ENCODE measurements at regions not wholly inside any gene's neighbourhood (a gene's known extent, or its start where the extent isn't known, plus 50 kb on each side); places are given as distances from the start of the nearest gene placed in this dataset.

DNA sequence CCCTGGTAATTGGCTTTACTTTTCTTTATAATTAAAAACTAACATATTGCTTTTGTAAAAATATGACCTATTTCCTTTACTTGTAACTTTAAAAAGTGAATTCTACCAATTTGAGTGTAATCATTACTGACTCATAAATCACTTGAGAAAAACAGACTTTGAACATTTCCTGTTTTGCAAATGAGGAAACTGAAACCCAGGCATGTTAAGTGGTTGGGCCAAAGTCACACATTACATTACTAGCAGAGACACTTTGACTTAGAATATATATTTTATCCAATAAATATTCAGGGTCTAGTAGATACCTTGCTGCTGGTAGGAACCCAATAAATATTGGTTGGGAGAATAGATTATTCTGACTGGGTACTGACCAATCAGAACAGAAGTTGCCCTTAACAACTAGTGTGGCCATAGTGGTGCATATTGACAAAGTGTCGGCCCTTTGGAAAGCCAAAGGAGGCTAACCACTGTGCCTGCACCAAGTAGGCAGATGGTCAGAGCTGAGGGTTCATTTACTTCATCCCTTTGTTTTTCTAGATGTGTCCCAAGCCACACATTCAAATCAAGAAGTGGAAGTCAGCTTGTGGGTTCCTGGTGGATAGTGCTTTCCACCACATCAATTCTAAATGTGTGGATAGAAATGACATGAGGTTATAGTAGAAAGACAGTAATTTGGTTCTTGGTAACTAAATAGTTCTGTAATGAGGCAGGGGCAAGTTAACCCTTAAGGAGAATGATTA, 365.1 kb upstream of the RIOK2 start (continued):
- TF ChIP-seq, protein P1, sequence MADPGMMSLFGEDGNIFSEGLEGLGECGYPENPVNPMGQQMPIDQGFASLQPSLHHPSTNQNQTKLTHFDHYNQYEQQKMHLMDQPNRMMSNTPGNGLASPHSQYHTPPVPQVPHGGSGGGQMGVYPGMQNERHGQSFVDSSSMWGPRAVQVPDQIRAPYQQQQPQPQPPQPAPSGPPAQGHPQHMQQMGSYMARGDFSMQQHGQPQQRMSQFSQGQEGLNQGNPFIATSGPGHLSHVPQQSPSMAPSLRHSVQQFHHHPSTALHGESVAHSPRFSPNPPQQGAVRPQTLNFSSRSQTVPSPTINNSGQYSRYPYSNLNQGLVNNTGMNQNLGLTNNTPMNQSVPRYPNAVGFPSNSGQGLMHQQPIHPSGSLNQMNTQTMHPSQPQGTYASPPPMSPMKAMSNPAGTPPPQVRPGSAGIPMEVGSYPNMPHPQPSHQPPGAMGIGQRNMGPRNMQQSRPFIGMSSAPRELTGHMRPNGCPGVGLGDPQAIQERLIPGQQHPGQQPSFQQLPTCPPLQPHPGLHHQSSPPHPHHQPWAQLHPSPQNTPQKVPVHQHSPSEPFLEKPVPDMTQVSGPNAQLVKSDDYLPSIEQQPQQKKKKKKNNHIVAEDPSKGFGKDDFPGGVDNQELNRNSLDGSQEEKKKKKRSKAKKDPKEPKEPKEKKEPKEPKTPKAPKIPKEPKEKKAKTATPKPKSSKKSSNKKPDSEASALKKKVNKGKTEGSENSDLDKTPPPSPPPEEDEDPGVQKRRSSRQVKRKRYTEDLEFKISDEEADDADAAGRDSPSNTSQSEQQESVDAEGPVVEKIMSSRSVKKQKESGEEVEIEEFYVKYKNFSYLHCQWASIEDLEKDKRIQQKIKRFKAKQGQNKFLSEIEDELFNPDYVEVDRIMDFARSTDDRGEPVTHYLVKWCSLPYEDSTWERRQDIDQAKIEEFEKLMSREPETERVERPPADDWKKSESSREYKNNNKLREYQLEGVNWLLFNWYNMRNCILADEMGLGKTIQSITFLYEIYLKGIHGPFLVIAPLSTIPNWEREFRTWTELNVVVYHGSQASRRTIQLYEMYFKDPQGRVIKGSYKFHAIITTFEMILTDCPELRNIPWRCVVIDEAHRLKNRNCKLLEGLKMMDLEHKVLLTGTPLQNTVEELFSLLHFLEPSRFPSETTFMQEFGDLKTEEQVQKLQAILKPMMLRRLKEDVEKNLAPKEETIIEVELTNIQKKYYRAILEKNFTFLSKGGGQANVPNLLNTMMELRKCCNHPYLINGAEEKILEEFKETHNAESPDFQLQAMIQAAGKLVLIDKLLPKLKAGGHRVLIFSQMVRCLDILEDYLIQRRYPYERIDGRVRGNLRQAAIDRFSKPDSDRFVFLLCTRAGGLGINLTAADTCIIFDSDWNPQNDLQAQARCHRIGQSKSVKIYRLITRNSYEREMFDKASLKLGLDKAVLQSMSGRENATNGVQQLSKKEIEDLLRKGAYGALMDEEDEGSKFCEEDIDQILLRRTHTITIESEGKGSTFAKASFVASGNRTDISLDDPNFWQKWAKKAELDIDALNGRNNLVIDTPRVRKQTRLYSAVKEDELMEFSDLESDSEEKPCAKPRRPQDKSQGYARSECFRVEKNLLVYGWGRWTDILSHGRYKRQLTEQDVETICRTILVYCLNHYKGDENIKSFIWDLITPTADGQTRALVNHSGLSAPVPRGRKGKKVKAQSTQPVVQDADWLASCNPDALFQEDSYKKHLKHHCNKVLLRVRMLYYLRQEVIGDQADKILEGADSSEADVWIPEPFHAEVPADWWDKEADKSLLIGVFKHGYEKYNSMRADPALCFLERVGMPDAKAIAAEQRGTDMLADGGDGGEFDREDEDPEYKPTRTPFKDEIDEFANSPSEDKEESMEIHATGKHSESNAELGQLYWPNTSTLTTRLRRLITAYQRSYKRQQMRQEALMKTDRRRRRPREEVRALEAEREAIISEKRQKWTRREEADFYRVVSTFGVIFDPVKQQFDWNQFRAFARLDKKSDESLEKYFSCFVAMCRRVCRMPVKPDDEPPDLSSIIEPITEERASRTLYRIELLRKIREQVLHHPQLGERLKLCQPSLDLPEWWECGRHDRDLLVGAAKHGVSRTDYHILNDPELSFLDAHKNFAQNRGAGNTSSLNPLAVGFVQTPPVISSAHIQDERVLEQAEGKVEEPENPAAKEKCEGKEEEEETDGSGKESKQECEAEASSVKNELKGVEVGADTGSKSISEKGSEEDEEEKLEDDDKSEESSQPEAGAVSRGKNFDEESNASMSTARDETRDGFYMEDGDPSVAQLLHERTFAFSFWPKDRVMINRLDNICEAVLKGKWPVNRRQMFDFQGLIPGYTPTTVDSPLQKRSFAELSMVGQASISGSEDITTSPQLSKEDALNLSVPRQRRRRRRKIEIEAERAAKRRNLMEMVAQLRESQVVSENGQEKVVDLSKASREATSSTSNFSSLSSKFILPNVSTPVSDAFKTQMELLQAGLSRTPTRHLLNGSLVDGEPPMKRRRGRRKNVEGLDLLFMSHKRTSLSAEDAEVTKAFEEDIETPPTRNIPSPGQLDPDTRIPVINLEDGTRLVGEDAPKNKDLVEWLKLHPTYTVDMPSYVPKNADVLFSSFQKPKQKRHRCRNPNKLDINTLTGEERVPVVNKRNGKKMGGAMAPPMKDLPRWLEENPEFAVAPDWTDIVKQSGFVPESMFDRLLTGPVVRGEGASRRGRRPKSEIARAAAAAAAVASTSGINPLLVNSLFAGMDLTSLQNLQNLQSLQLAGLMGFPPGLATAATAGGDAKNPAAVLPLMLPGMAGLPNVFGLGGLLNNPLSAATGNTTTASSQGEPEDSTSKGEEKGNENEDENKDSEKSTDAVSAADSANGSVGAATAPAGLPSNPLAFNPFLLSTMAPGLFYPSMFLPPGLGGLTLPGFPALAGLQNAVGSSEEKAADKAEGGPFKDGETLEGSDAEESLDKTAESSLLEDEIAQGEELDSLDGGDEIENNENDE (IDR thresholded peaks at IDR 0.05; ENCODE audit: insufficient replicate concordance, low read length): no peak
- TF ChIP-seq KDM1A (IDR thresholded peaks at IDR 0.05; ENCODE audit: borderline replicate concordance, low read length) (no peak), TEAD4 (IDR thresholded peaks at IDR 0.05; ENCODE audit: low read depth, low read length) (no peak), HDAC6 (IDR thresholded peaks at IDR 0.05; ENCODE audit: low read depth, low read length) (no peak), SUZ12 (IDR thresholded peaks at IDR 0.05; ENCODE audit: low read length) (no peak), FOSL1 (IDR thresholded peaks at IDR 0.05; ENCODE audit: insufficient read depth, low read depth, low read length) (no peak), NANOG (IDR thresholded peaks at IDR 0.05; ENCODE audit: insufficient read depth, low read depth, low read length, poor library complexity, severe bottlenecking) (no peak), CBX5 (IDR thresholded peaks at IDR 0.05; ENCODE audit: low read depth, low read length) (no peak)

Measured in H1 (cell line).